ENCODE measurements at regions not wholly inside any gene's neighbourhood (a gene's known extent, or its start where the extent isn't known, plus 50 kb on each side); places are given as distances from the start of the nearest gene placed in this dataset.

GRCh38 chr2:41432459-41432858 lies 615.4 kb upstream of the PKDCC start:
- TF ChIP-seq SIN3A (IDR thresholded peaks at IDR 0.05; ENCODE audit: low read depth, low read length), result no peak
- no peak for TF ChIP-seq POLR2A (IDR thresholded peaks at IDR 0.05; ENCODE audit: low read depth, low read length)

All from GM12878 (cell line).